ENCODE measurements at regions not wholly inside any gene's neighbourhood (a gene's known extent, or its start where the extent isn't known, plus 50 kb on each side); places are given as distances from the start of the nearest gene placed in this dataset.

DNA sequence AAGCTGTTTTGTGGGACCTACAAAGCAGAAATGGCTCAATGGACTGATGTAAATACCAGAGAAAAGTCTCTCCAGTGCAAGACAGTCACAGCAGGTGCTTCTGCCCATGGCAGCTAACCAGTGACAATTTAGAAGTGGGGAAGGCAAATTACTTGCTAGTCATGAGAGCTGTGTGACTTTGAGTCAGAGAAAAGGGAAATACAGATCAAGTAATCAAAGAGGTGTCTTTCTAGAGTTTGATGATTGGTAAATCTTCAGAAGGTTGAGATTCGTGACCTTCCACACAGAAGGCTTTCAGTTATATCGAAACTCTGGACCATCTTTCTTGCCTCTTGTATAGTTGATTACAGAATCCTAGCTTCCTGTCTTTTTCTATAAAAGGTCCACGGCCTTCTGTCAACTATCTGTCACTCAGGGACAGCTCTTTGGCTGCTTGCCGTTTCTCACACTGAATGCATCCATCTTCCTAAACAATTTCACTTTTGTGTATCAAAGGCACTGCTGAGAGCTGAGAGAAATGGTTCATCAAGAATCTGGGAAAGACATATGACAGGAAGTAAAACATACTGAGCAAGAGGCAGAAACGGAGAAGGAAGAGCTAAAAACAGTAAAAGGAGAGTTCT lies 993.9 kb upstream of the ACO1 start:
- no peak overlapping the region for H3K27ac ChIP-seq
- TF ChIP-seq CTCF (IDR thresholded peaks at IDR 0.05), result no peak
- no peak for ATAC-seq
- intact Hi-C loops (cut with DNase I), result no loop called here
- H3K27me3 ChIP-seq, result no peaks in the 10 kb centered on the region
- no peaks in the 10 kb centered on the region for H3K36me3 ChIP-seq
- peaks cover 0 to 17% (median 12%) of the 10 kb centered on the region in 9 donors for H3K4me1 ChIP-seq
- no peak for DNase-seq
- no peaks in the 10 kb centered on the region for H3K9me3 ChIP-seq
- WGBS, 2 donors, result 29 to 35% methylated on average over 5 of the region's 5 CpGs
- no peak overlapping the region for H3K4me3 ChIP-seq

DNA sequence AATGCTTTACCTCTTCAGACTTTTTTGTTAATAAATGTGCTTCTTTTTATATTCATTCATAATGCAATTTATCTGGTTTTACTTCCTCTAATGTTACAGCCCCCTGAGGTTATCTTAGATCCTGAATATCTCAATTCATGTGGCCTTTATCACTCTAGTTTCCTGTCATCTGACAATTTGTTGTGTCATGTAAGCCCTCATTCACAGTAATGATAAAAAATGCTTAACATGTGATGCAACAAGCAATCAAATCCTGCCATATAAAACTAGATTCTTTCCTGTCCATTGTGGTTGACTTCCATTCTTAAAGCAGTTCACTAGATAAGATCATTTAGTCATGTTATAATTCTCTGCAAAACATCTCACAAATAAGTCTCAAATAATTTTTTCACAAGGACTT lies 991.2 kb upstream of the ACO1 start:
- TF ChIP-seq CTCF (IDR thresholded peaks at IDR 0.05), result no peak
- ATAC-seq (no peak), DNase-seq (no peak)
- H3K4me1 ChIP-seq, result peaks cover 0 to 17% (median 12%) of the 10 kb centered on the region in 9 donors
- no peaks in the 10 kb centered on the region for H3K9me3 ChIP-seq
- no peaks in the 10 kb centered on the region for H3K27me3 ChIP-seq
- H3K27ac ChIP-seq, result no peak overlapping the region
- no peak overlapping the region for H3K4me3 ChIP-seq
- H3K36me3 ChIP-seq, result no peaks in the 10 kb centered on the region
- intact Hi-C loops (cut with DNase I), result no loop called here

DNA sequence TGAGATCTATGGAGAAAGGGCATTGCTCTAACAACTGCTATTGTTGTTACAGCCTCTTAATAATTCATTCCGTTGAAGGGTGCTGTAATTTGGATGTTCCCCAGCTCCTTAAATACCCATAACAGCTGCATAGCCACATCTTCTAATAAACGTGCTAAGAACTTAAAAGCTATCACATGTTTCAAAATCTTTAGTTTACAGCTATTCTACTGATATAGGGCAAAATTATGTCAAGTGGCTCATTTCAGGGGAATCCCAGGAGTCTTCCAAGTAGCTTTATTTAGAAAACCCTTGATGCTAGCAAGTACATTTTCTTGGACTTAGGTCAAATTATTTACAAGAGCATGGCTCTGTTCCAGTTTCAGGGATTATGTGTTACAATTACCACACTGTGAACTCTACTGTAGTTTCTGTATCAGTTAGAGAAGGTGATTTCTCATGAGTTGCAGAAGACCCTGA lies 990.4 kb upstream of the ACO1 start:
- intact Hi-C loops (cut with DNase I), result no loop called here
- Histone ChIP-seq H3K36me3 (no peaks in the 10 kb centered on the region), H3K9me3 (no peaks in the 10 kb centered on the region), H3K4me3 (no peak overlapping the region), H3K4me1 (peaks cover 0 to 17% (median 12%) of the 10 kb centered on the region in 9 donors), H3K27me3 (no peaks in the 10 kb centered on the region), H3K27ac (no peak overlapping the region)
- peak in 1 of 8 donors; percentile 46 for ATAC-seq
- no peak for TF ChIP-seq CTCF (IDR thresholded peaks at IDR 0.05)
- DNase-seq, result no peak
- WGBS, 2 donors, result 9 to 12% methylated on average over 2 of the region's 2 CpGs

DNA sequence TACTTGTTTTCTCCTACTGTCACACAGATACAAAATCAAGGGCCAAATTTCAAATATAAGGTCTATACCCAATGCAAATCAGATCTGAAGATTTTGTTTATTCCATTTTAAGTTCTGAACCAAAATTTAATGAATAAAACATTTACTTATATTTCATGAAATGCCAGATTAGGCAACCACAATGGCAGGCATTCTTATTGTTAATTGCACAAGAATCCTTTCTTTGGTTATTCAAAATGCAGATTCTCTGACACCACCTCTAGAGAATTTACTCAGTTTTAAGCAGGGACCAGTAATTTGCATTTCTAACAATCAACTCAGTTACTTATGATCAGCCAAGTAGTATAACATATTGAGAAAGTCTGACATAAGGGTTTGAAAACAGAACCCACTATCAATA lies 972.4 kb upstream of the ACO1 start:
- no peaks in the 10 kb centered on the region for H3K36me3 ChIP-seq

More for the DNA sequence above, 972.4 kb upstream of the ACO1 start:
- Histone ChIP-seq H3K27ac (no peak overlapping the region), H3K27me3 (no peaks in the 10 kb centered on the region), H3K4me1 (no peaks in the 10 kb centered on the region), H3K4me3 (no peak overlapping the region), H3K9me3 (peaks cover 0 to 13% (median 0%) of the 10 kb centered on the region in 11 donors)
- TF ChIP-seq CTCF (IDR thresholded peaks at IDR 0.05), result no peak
- no peak for DNase-seq
- ATAC-seq, result no peak
- intact Hi-C loops (cut with DNase I), result no loop called here
